K562 (cell line): ENCODE measurements at regions not wholly inside any gene's neighbourhood (a gene's known extent, or its start where the extent isn't known, plus 50 kb on each side); places are given as distances from the start of the nearest gene placed in this dataset.

Experiments
- ATF7 ChIP-seq: fragments of 450-650 bp; IDR thresholded peaks from 2 replicates; pipeline ENCODE4 v1.7.1; 2014; ENCODE audit warnings: mild to moderate bottlenecking, moderate library complexity
- ELF1 ChIP-seq: fragments of 200-800 bp; sonication (Bioruptor generic); IDR thresholded peaks from 2 replicates; pipeline ENCODE4 v1.6.1; 2016; ENCODE audit warnings: missing genetic modification characterization, missing compliant biosample characterization
- KHSRP ChIP-seq: fragments of 450-650 bp; IDR thresholded peaks from 2 replicates; pipeline ENCODE4 v1.6.1; 2017
- MTA3 ChIP-seq: fragments of 450-650 bp; formaldehyde crosslinking; IDR thresholded peaks from 2 replicates; pipeline ENCODE4 v1.6.1; 2017; ENCODE audit warnings: mild to moderate bottlenecking, borderline replicate concordance
- NRF1 ChIP-seq, 2 experiments: fragments of 450-650 bp; IDR thresholded peaks in 1 of 2; conservative IDR thresholded peaks in 1 of 2; 2 replicates each; pipeline ENCODE4 v1.6.1; 2014; ENCODE audit warnings: mild to moderate bottlenecking in 2 of 2
- PHF8 ChIP-seq: fragments of 200-600 bp; sonication (generic); IDR thresholded peaks from 2 replicates; pipeline ENCODE4 v1.6.1; 2012; ENCODE audit warnings: mixed run types, mild to moderate bottlenecking, inconsistent platforms, low read length, moderate library complexity, borderline replicate concordance
- POLR2AphosphoS2 ChIP-seq: IDR thresholded peaks from 2 replicates; pipeline ENCODE4 v1.6.1; 2012; ENCODE audit warnings: low read length, improper control_type of control experiment
- TAF1 ChIP-seq: IDR thresholded peaks from 2 replicates; pipeline ENCODE4 v1.6.1; 2011; ENCODE audit warnings: mild to moderate bottlenecking, low read length, moderate library complexity; ENCODE audit not compliant: insufficient read depth, control insufficient read depth, severe bottlenecking; ENCODE audit errors: extremely low read depth
- ZBTB40 ChIP-seq, 2 experiments: fragments of 450-650 bp in 1 of 2; sonication (generic) in 1 of 2; formaldehyde crosslinking in 1 of 2; IDR thresholded peaks; 2 replicates each; pipeline versions ENCODE4 v1.7.1 to v1.9.0; 2016 to 2022; ENCODE audit warnings: inconsistent platforms in 1 of 2, mild to moderate bottlenecking in 1 of 2, missing genetic modification reagents in 1 of 2
- ZNF3 ChIP-seq: fragments of 250-450 bp; sonication (Bioruptor Pico); IDR thresholded peaks from 2 replicates; pipeline ENCODE4 v1.5.0; 2021; ENCODE audit warnings: mild to moderate bottlenecking, moderate library complexity
- ZNF384 ChIP-seq: IDR thresholded peaks from 2 replicates; pipeline ENCODE4 v1.6.1; 2012; ENCODE audit warnings: low read depth, low read length, improper control_type of control experiment
- ZNF695 ChIP-seq: fragments of 450-650 bp; formaldehyde crosslinking; IDR thresholded peaks from 2 replicates; pipeline ENCODE4 v1.4.0; 2020; ENCODE audit warnings: mild to moderate bottlenecking, moderate library complexity

GRCh38 chr16:50469121-50469743, 79.0 kb upstream of the NKD1 start:
- no peak for TF ChIP-seq ATF7
- TF ChIP-seq ZBTB40 (IDR thresholded peaks at IDR 0.05): no peak
- TF ChIP-seq ZBTB40 (CRISPR knock-in tag; IDR thresholded peaks at IDR 0.05): no peak
- no peak for TF ChIP-seq ZNF384
- TF ChIP-seq MTA3: no peak
- TF ChIP-seq POLR2AphosphoS2: no peak
- no peak for TF ChIP-seq KHSRP
- no peak for TF ChIP-seq ZNF3 (CRISPR knock-in tag)
- no peak for TF ChIP-seq TAF1
- TF ChIP-seq ELF1 (tag): no peak
- no peak for TF ChIP-seq ZNF695 (CRISPR knock-in tag)
- no peak for TF ChIP-seq NRF1 (conservative IDR thresholded peaks at IDR 0.05 in 1 of 2, IDR thresholded peaks at IDR 0.05 in 1 of 2)
- no peak for TF ChIP-seq PHF8
